Brain microvascular endothelial cell (primary cell): ENCODE measurements at regions not wholly inside any gene's neighbourhood (a gene's known extent, or its start where the extent isn't known, plus 50 kb on each side); places are given as distances from the start of the nearest gene placed in this dataset.

Experiments used
- DNase-seq: peaks from one replicate; pipeline ENCODE4 v3.0.0-alpha.2; 2020
- H3K27ac ChIP-seq: fragments of 250-450 bp; sonication (Bioruptor Pico); 2 replicates; pipeline ENCODE4 v1.5.1; 2020; ENCODE audit warnings: mild to moderate bottlenecking, moderate library complexity
- H3K27me3 ChIP-seq: fragments of 250-450 bp; sonication (Bioruptor Pico); replicated peaks from 2 replicates; pipeline ENCODE4 v1.5.1; 2020; ENCODE audit warnings: mild to moderate bottlenecking
- H3K36me3 ChIP-seq: fragments of 250-450 bp; sonication (Bioruptor Pico); replicated peaks from 2 replicates; pipeline ENCODE4 v1.5.1; 2020; ENCODE audit warnings: mild to moderate bottlenecking
- H3K4me3 ChIP-seq: 2 replicates; pipeline ENCODE4 v1.5.1; 2011; ENCODE audit warnings: low read depth, mild to moderate bottlenecking, control low read depth, low read length, moderate library complexity
- in situ Hi-C: cut with HindIII; loops from 2 replicates; pipeline ENCODE4 v1.10.0; 2017; ENCODE audit warnings: low sequenced_read_pairs, low pct_ligation_motif_present
- TF ChIP-seq, protein P1 (sequence below): IDR thresholded peaks from 2 replicates; pipeline ENCODE4 v1.5.1; 2011; ENCODE audit warnings: low read depth, mild to moderate bottlenecking, moderate library complexity, low read length, control low read depth, inconsistent platforms; ENCODE audit errors: missing control alignments

- Histone ChIP-seq H3K27me3 (no peaks in the 10 kb centered on the region), H3K4me3 (no peak overlapping the region), H3K27ac (peak overlapping the region; percentile 16), H3K36me3 (no peaks in the 10 kb centered on the region)
- TF ChIP-seq, protein P1, sequence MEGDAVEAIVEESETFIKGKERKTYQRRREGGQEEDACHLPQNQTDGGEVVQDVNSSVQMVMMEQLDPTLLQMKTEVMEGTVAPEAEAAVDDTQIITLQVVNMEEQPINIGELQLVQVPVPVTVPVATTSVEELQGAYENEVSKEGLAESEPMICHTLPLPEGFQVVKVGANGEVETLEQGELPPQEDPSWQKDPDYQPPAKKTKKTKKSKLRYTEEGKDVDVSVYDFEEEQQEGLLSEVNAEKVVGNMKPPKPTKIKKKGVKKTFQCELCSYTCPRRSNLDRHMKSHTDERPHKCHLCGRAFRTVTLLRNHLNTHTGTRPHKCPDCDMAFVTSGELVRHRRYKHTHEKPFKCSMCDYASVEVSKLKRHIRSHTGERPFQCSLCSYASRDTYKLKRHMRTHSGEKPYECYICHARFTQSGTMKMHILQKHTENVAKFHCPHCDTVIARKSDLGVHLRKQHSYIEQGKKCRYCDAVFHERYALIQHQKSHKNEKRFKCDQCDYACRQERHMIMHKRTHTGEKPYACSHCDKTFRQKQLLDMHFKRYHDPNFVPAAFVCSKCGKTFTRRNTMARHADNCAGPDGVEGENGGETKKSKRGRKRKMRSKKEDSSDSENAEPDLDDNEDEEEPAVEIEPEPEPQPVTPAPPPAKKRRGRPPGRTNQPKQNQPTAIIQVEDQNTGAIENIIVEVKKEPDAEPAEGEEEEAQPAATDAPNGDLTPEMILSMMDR: no peak
- DNase-seq: peak; percentile 55
- in situ Hi-C loops: no loop called here
Observed at GRCh38 chr12:77299910-77300669, 234.7 kb upstream of the E2F7 start.

DNA sequence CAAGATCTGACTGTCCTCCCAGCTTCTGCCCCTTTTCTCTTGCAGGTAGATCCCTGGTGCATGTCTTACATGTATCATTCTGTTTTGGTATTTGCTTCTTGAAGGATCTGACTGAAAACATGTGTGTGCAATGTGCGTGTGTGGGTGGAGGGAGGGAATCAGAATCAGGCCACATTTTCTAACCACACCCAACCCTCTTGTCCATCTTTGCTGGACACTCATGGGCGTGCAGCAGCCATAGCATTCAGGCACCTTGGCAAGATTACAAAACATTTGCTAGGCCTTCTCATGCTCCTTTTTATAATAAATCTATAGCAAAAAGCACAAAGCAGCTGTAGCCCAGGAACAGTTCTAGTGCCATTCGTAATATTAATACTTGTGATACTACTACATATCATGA is 233.6 kb upstream of the E2F7 start:
- no peaks in the 10 kb centered on the region for H3K27me3 ChIP-seq
- H3K4me3 ChIP-seq: no peak overlapping the region
- TF ChIP-seq, protein P1: no peak
- H3K36me3 ChIP-seq: no peaks in the 10 kb centered on the region
- no peak overlapping the region for H3K27ac ChIP-seq
- no peak for DNase-seq
- in situ Hi-C loops: no loop called here

DNA sequence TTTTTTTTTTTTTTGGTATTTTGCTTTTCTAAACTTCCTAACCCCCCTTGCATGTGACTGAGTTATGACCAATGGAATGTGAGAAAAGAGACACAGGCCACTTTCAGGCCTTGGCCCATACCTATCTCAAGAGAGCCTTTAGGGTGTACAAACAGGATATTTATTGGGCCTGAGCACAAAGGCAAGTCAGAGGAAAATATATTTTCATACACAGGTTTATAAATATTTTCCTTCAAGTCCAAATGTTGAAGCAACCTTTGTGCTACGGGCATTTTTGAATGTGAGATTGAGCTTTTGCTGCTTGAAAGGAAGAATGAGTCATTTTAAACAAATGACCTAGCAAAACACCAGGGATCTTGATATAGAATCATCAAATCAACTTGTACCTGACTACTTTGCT is 228.6 kb upstream of the E2F7 start:
- peak; percentile 20 for DNase-seq
- no peaks in the 10 kb centered on the region for H3K36me3 ChIP-seq
- H3K27ac ChIP-seq: no peak overlapping the region
- H3K4me3 ChIP-seq: no peak overlapping the region
- in situ Hi-C loops: no loop called here
- no peaks in the 10 kb centered on the region for H3K27me3 ChIP-seq
- TF ChIP-seq, protein P1: no peak

DNA sequence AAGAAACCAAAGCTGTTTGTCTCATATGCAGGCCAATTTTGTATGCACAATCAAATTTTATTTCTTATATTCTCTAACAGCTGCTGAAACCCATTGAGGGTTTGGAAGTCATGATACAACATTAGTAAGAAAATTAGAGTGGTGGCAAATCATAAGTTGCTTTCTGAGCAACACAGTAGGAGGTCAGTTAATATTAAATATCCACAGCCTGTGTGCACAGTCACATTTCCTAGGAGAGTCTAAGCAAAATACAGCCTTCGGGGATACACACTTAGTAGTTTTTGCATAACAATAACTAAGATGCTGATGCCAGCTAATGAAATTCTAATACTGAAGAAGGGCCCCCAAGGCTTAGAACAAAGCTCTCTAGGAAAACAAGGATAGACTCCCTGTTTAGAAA is 209.6 kb upstream of the E2F7 start:
- in situ Hi-C loops: no loop called here
- Histone ChIP-seq H3K27me3 (no peaks in the 10 kb centered on the region), H3K36me3 (no peaks in the 10 kb centered on the region), H3K27ac (no peak overlapping the region), H3K4me3 (no peak overlapping the region)
- TF ChIP-seq, protein P1: no peak
- no peak for DNase-seq

GRCh38 chr12:77273898-77274297 is 208.5 kb upstream of the E2F7 start:
- Histone ChIP-seq H3K27me3 (no peaks in the 10 kb centered on the region), H3K27ac (no peak overlapping the region), H3K4me3 (no peak overlapping the region), H3K36me3 (no peaks in the 10 kb centered on the region)
- in situ Hi-C loops: no loop called here
- no peak for DNase-seq
- TF ChIP-seq, protein P1: no peak

- no peaks in the 10 kb centered on the region for H3K36me3 ChIP-seq
- in situ Hi-C loops: no loop called here
- H3K27ac ChIP-seq: no peak overlapping the region
- no peak for DNase-seq
- no peaks in the 10 kb centered on the region for H3K27me3 ChIP-seq
- TF ChIP-seq, protein P1: no peak
- H3K4me3 ChIP-seq: no peak overlapping the region
Observed at GRCh38 chr12:77256956-77257355, 191.6 kb upstream of the E2F7 start.
